ENCODE measurements at regions not wholly inside any gene's neighbourhood (a gene's known extent, or its start where the extent isn't known, plus 50 kb on each side); places are given as distances from the start of the nearest gene placed in this dataset.

- TF ChIP-seq ZBTB40 (IDR thresholded peaks at IDR 0.05) (no peak), ZBTB40 (CRISPR knock-in tag; IDR thresholded peaks at IDR 0.05) (no peak), ESRRA (CRISPR knock-in tag; IDR thresholded peaks at IDR 0.05; ENCODE audit: low read depth) (no peak), PLSCR1 (CRISPR knock-in tag; IDR thresholded peaks at IDR 0.05; ENCODE audit: borderline replicate concordance) (no peak), NR3C1 (CRISPR knock-in tag; IDR thresholded peaks at IDR 0.05) (no peak), ZNF333 (CRISPR knock-in tag; IDR thresholded peaks at IDR 0.05; ENCODE audit: borderline replicate concordance) (no peak)
Measured at GRCh38 chr2:195466427-195466826, 190.6 kb upstream of the SLC39A10 start (continued).
